ENCODE measurements at regions not wholly inside any gene's neighbourhood (a gene's known extent, or its start where the extent isn't known, plus 50 kb on each side); places are given as distances from the start of the nearest gene placed in this dataset.
"Not testable (repeated sequence)": the region's sequence is repeated elsewhere in the genome, so short reads cannot be mapped to it uniquely, and the experiment has no call there.

DNA sequence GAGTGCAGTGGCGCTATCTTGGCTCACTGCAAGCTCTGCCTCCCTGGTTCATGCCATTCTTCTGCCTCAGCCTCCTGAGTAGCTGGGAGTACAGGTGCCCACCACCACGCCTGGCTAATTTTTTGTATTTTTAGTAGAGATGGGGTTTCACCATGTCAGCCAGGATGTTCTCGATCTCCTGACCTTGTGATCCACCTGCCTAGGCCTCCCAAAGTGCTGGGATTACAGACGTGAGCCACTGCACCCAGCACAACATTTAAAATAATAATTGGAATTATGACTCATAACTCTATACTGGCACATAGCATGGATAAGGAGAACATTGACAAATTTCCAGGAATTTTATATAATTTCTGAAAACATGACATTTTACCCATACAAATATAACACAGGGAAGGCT is 54.2 kb downstream of the DBET start:
- DNase-seq, result not testable (repeated sequence)

DNA sequence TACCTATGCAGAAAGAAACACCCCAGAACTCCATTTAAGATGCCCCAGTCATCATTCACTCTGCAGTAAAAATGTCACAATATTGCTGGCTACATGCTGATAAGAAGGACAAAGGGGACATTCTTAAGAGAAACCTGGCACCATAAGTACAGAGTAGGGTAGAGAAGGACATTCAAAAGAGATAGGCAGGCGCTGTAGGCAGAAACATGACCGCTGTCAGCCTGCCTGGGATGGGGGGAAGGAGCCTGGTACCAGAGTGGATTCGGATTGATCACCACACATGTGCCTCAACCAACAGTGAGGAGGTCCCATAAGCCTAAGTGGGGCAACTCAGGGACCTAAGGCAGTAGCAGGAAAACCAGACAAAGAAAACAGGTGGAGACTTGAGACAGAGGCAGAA is 54.1 kb upstream of the DUX4 start:
- not testable (repeated sequence) for DNase-seq

DNA sequence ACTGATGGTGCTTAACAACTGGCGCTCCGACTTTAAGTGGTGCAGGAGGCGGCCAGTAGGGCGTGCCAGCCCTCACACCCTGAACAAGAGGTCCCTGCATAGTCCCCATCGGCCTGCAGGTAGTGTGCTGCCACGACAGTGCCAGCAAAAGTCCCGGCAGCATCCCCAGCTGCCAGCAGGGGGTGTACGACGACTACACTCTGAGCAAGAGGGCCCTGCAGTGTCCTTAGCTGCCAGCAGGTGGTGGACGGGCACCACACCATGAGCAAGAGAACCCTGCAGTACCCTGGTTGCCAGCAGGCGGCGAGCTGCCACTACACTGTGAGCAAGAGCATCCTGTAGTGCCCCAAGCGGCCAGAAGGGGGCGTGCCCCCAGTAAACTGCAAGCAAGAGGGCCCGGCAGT is 53.5 kb upstream of the DUX4 start:
- DNase-seq, result not testable (repeated sequence)

DNA sequence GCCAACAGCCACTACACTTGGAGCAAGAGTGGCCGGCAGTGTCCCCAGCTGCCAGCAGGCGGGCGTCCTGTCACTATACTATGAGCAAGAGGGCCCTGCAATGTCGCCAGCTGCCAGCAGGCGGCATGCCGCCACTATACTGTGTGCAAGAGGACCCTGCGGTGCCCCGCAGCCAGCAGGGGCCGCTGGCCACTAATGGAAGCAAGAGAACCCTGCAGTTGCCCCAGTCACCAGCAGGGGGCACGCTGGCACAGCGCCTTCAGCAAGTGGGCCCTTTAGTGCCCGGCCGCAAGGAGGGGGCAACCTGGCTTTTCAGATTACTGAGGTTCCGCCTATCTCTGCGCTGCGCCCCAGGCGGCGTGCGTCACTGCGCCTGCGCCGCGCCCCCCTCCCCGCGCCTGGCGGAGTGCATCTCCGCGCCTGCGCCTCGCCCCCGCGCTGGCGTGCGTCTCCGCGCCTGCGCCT is 53.0 kb upstream of the DUX4 start:
- not testable (repeated sequence) for DNase-seq

DNA sequence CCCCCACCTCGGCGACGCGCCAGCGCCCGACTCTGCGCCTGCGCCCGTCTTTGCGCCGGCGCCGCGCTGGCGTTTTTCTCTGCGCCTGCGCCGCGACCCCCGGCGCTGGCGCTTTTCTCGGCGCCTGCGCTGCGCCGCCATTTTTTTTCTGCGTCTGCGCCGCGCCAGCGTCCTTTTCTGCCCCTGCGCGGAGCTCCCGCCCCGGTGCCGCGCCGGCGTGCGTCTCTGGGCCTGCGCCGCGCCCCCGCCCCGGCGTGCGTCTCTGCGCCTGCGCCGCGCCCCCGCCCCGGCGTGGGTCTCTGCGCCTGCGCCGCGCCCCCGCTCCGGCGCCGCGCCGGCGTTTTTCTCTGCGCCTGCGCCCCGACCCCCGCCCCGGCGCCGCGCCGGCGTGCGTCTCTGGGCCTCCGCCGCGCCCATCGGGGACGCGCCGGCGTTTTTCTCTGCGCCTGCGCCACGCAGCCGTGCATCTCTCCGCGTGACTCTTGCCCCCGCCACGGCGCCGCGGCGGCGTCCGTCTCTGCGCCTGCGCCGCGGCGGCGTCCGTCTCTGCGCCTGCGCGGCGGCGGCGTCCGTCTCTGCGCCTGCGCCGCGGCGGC is 52.4 kb upstream of the DUX4 start:
- DNase-seq, result not testable (repeated sequence)

DNA sequence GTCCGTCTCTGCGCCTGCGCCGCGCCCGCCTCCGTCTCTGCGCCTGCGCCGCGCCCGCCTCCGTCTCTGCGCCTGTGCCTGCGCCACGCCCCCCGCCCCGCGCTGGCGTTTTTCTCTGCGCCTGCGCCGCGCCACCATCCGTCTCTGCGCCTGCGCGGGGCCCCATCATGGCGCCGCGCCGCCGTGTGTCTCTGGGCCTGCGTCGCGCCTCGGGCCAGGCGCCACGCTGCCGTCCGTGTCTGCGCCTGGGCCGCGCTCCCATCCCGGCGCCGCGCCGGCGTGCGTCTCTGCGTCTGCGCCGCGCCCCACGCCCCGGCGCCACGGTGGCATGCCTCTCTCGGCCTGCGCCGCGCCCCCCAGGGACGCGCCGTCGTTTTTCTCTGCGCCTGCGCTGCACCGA is 51.8 kb upstream of the DUX4 start:
- no peak for DNase-seq

DNA sequence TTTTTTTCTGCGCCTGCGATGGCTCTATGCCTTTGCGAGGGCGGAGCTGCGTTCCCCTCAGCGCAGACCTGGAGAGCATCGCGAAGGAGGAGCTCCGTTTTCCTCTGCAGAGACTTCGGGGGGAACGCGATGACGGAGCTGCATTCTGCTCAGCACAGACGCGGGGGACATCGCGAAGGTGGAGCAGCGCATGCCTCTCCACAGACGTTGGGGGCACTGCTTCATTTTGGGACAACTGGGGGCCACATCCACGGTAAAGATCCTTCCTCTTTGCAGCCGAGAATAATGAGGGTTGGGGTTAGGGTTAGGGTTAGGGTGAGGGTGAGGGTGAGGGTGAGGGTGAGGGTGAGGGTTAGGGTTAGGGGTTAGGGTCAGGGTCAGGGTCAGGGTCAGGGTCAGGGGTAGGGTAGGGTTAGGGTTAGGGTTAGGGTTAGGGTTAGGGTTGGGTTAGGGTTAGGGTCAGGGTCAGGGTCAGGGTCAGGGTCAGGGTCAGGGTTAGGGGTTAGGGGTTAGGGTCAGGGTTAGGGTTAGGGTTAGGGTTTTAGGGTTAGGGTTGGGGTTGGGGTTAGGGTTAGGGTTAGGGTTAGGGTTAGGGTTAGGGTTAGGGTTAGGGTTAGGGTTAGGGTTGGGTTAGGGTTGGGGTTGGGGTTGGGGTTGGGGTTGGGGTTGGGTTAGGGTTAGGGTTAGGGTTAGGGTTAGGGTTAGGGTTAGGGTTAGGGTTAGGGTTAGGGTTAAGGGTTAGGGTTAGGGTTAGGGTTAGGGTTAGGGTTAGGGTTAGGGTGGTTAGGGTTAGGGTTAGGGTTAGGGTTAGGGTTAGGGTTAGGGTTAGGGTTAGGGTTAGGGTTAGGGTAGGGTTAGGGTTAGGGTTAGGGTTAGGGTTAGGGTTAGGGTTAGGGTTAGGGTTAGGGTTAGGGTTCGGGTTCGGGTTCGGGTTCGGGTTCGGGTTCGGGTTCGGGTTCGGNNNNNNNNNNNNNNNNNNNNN is 51.1 kb upstream of the DUX4 start:
- peak; percentile 37 for DNase-seq

Data from activated T-cell treated with anti-CD3 and anti-CD28 coated beads for 4 hours (primary cell).